Uterus (tissue), 2 donors: ENCODE measurements at regions not wholly inside any gene's neighbourhood (a gene's known extent, or its start where the extent isn't known, plus 50 kb on each side); places are given as distances from the start of the nearest gene placed in this dataset.

Source experiments
- POLR2A ChIP-seq, 2 donors: fragments of 450-650 bp; IDR thresholded peaks; one replicate each; pipeline ENCODE4 v1.6.1; 2016; ENCODE audit warnings: antibody characterized with exemption in 2 of 2, mild to moderate bottlenecking in 1 of 2, moderate library complexity in 1 of 2
- TF ChIP-seq, protein P1 (sequence below), 4 experiments: fragments of 200-600 bp in 2 of 4; fragments of 450-650 bp in 2 of 4; sonication (generic) in 2 of 4; IDR thresholded peaks; one replicate each; pipeline ENCODE4 v1.5.1; 2016 to 2019; ENCODE audit warnings: antibody characterized with exemption in 4 of 4, mild to moderate bottlenecking in 2 of 4, moderate library complexity in 1 of 4

GRCh38 chr5:106873568-106873967 is 797.2 kb downstream of the EFNA5 start:
- TF ChIP-seq, protein P1, sequence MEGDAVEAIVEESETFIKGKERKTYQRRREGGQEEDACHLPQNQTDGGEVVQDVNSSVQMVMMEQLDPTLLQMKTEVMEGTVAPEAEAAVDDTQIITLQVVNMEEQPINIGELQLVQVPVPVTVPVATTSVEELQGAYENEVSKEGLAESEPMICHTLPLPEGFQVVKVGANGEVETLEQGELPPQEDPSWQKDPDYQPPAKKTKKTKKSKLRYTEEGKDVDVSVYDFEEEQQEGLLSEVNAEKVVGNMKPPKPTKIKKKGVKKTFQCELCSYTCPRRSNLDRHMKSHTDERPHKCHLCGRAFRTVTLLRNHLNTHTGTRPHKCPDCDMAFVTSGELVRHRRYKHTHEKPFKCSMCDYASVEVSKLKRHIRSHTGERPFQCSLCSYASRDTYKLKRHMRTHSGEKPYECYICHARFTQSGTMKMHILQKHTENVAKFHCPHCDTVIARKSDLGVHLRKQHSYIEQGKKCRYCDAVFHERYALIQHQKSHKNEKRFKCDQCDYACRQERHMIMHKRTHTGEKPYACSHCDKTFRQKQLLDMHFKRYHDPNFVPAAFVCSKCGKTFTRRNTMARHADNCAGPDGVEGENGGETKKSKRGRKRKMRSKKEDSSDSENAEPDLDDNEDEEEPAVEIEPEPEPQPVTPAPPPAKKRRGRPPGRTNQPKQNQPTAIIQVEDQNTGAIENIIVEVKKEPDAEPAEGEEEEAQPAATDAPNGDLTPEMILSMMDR (IDR thresholded peaks at IDR 0.05): no peak
- no peak for TF ChIP-seq POLR2A (IDR thresholded peaks at IDR 0.05)
